ENCODE measurements at regions not wholly inside any gene's neighbourhood (a gene's known extent, or its start where the extent isn't known, plus 50 kb on each side); places are given as distances from the start of the nearest gene placed in this dataset.
"Not testable (repeated sequence)": the region's sequence is repeated elsewhere in the genome, so short reads cannot be mapped to it uniquely, and the experiment has no call there.

GRCh38 chr6:23823421-23823820, 302.6 kb upstream of the NRSN1 start:
- Histone ChIP-seq H3K4me3 (ENCODE audit: low read depth in 1 of 2, low read length in 2 of 2) (no peak overlapping the region), H3K36me3 (ENCODE audit: insufficient read depth, low read length) (no peaks in the 10 kb centered on the region)

GRCh38 chr6:23826572-23826971, 299.4 kb upstream of the NRSN1 start:
- Histone ChIP-seq H3K27me3 (ENCODE audit: control insufficient read depth in 1 of 2, insufficient read depth in 2 of 2, low read length in 2 of 2) (no peaks in the 10 kb centered on the region), H3K27ac (ENCODE audit: low read depth, low read length) (no peak overlapping the region)

More at GRCh38 chr6:23823421-23823820, 302.6 kb upstream of the NRSN1 start:
- no peaks in the 10 kb centered on the region for H3K27me3 ChIP-seq (ENCODE audit: control insufficient read depth in 1 of 2, insufficient read depth in 2 of 2, low read length in 2 of 2)
- H3K4me1 ChIP-seq (ENCODE audit: insufficient read depth, low read length) = no peaks in the 10 kb centered on the region
- H3K9me3 ChIP-seq (ENCODE audit: low read length) = no peaks in the 10 kb centered on the region
- H3K27ac ChIP-seq (ENCODE audit: low read depth, low read length) = no peak overlapping the region
- no peak overlapping the region for H3K9ac ChIP-seq (ENCODE audit: low read length)

GRCh38 chr6:23828861-23829260, 297.2 kb upstream of the NRSN1 start:
- Histone ChIP-seq H3K4me1 (ENCODE audit: insufficient read depth, low read length) (no peaks in the 10 kb centered on the region), H3K36me3 (ENCODE audit: insufficient read depth, low read length) (no peaks in the 10 kb centered on the region), H3K9me3 (ENCODE audit: low read length) (peaks cover 6% of the 10 kb centered on the region), H3K4me3 (ENCODE audit: low read depth in 1 of 2, low read length in 2 of 2) (no peak overlapping the region), H3K27ac (ENCODE audit: low read depth, low read length) (no peak overlapping the region), H3K9ac (ENCODE audit: low read length) (no peak overlapping the region), H3K27me3 (ENCODE audit: control insufficient read depth in 1 of 2, insufficient read depth in 2 of 2, low read length in 2 of 2) (no peaks in the 10 kb centered on the region)

More at GRCh38 chr6:23826572-23826971, 299.4 kb upstream of the NRSN1 start:
- H3K9me3 ChIP-seq (ENCODE audit: low read length) = peaks cover 6% of the 10 kb centered on the region
- no peak overlapping the region for H3K9ac ChIP-seq (ENCODE audit: low read length)
- H3K4me3 ChIP-seq (ENCODE audit: low read depth in 1 of 2, low read length in 2 of 2) = no peak overlapping the region
- H3K4me1 ChIP-seq (ENCODE audit: insufficient read depth, low read length) = no peaks in the 10 kb centered on the region
- no peaks in the 10 kb centered on the region for H3K36me3 ChIP-seq (ENCODE audit: insufficient read depth, low read length)

DNA sequence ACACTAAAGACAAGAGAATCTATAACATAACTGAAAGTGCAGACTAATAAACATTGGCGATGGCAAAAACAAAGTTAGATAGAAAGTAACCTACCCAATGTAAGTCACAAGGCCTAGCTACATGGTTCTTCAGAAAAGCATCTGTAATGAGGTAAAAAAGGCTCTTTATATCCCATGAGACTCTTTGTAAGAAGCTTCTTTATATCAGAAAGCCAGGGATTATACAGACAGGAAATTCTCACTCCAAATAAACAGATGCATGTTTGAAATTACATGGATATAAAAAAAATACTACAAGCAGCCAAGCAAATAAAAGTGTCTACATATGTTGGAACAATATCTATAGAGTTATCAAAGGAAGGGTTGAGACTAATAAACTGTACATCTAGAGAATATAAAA, 284.9 kb upstream of the NRSN1 start:
- Histone ChIP-seq H3K4me3 (ENCODE audit: low read depth in 1 of 2, low read length in 2 of 2) (no peak overlapping the region), H3K9ac (ENCODE audit: low read length) (no peak overlapping the region), H3K27me3 (ENCODE audit: control insufficient read depth in 1 of 2, insufficient read depth in 2 of 2, low read length in 2 of 2) (no peaks in the 10 kb centered on the region), H3K27ac (ENCODE audit: low read depth, low read length) (no peak overlapping the region), H3K36me3 (ENCODE audit: insufficient read depth, low read length) (no peaks in the 10 kb centered on the region), H3K9me3 (ENCODE audit: low read length) (no peaks in the 10 kb centered on the region), H3K4me1 (ENCODE audit: insufficient read depth, low read length) (no peaks in the 10 kb centered on the region)

GRCh38 chr6:23842760-23843159, 283.3 kb upstream of the NRSN1 start:
- H3K36me3 ChIP-seq (ENCODE audit: insufficient read depth, low read length) = no peaks in the 10 kb centered on the region
- no peak overlapping the region for H3K4me3 ChIP-seq (ENCODE audit: low read depth in 1 of 2, low read length in 2 of 2)
- no peak overlapping the region for H3K9ac ChIP-seq (ENCODE audit: low read length)
- H3K9me3 ChIP-seq (ENCODE audit: low read length) = no peaks in the 10 kb centered on the region
- no peak overlapping the region for H3K27ac ChIP-seq (ENCODE audit: low read depth, low read length)
- H3K27me3 ChIP-seq (ENCODE audit: control insufficient read depth in 1 of 2, insufficient read depth in 2 of 2, low read length in 2 of 2) = no peaks in the 10 kb centered on the region
- no peaks in the 10 kb centered on the region for H3K4me1 ChIP-seq (ENCODE audit: insufficient read depth, low read length)

GRCh38 chr6:23851522-23851921, 274.5 kb upstream of the NRSN1 start:
- H3K9me3 ChIP-seq (ENCODE audit: low read length) = no peaks in the 10 kb centered on the region
- no peaks in the 10 kb centered on the region for H3K4me1 ChIP-seq (ENCODE audit: insufficient read depth, low read length)
- no peak overlapping the region for H3K9ac ChIP-seq (ENCODE audit: low read length)
- H3K4me3 ChIP-seq (ENCODE audit: low read depth in 1 of 2, low read length in 2 of 2) = no peak overlapping the region
- H3K36me3 ChIP-seq (ENCODE audit: insufficient read depth, low read length) = no peaks in the 10 kb centered on the region
- no peak overlapping the region for H3K27ac ChIP-seq (ENCODE audit: low read depth, low read length)
- no peaks in the 10 kb centered on the region for H3K27me3 ChIP-seq (ENCODE audit: control insufficient read depth in 1 of 2, insufficient read depth in 2 of 2, low read length in 2 of 2)

DNA sequence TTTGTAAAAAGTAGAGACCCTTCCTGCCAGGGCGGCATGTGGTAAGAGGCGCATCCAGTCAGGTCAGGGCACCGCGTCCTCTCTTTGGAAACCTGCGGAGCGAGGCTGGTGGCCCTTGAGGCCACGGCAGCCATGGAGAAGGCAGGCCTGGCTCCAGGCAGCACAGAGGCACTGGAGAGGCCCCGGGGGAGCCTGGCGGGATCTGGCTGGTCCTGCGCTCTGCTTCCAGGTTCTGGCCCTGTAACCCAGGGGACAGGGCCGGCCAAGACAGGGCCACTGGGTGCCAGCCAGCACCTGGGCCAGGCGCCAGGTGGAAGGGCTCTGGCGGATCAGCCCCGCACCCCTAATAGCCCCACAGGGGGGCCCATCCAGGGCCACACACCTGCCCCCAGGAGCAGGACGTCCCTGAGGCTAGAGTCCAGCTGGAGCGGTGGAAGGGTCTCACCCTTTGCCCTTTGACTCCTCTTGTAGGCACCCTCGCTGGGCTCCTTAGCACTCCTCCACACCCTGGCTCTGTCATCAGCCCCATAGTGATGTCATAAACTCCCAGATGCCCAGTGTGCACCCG, 272.4 kb upstream of the NRSN1 start:
- H3K27ac ChIP-seq (ENCODE audit: low read depth, low read length); H3K36me3 ChIP-seq (ENCODE audit: insufficient read depth, low read length); H3K4me3 ChIP-seq (ENCODE audit: low read depth in 1 of 2, low read length in 2 of 2); H3K9ac ChIP-seq (ENCODE audit: low read length); H3K27me3 ChIP-seq (ENCODE audit: control insufficient read depth in 1 of 2, insufficient read depth in 2 of 2, low read length in 2 of 2); H3K4me1 ChIP-seq (ENCODE audit: insufficient read depth, low read length); H3K9me3 ChIP-seq (ENCODE audit: low read length): not testable (repeated sequence)

DNA sequence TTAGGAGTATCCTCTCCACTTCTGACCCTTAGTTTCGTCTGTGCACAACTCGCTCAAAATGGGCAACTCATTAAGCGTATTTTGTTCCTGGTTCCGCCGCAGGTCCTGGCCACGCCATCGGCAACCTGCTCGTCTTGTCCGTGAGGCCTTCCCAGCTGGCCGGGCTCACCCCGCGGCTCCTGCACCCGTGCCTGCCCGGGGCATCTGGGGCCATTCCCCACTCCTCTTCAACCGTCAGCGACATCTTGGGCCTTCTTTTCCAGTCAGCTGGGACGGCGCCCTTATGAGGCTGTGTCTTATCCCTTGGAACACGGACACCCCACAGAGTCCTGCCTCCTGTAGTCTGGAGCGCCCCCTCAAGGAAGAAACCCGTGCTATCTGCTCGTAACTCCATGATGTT, 271.9 kb upstream of the NRSN1 start:
- H3K27me3 ChIP-seq (ENCODE audit: control insufficient read depth in 1 of 2, insufficient read depth in 2 of 2, low read length in 2 of 2); H3K27ac ChIP-seq (ENCODE audit: low read depth, low read length); H3K4me1 ChIP-seq (ENCODE audit: insufficient read depth, low read length); H3K9me3 ChIP-seq (ENCODE audit: low read length); H3K9ac ChIP-seq (ENCODE audit: low read length); H3K36me3 ChIP-seq (ENCODE audit: insufficient read depth, low read length); H3K4me3 ChIP-seq (ENCODE audit: low read depth in 1 of 2, low read length in 2 of 2): not testable (repeated sequence)

DNA sequence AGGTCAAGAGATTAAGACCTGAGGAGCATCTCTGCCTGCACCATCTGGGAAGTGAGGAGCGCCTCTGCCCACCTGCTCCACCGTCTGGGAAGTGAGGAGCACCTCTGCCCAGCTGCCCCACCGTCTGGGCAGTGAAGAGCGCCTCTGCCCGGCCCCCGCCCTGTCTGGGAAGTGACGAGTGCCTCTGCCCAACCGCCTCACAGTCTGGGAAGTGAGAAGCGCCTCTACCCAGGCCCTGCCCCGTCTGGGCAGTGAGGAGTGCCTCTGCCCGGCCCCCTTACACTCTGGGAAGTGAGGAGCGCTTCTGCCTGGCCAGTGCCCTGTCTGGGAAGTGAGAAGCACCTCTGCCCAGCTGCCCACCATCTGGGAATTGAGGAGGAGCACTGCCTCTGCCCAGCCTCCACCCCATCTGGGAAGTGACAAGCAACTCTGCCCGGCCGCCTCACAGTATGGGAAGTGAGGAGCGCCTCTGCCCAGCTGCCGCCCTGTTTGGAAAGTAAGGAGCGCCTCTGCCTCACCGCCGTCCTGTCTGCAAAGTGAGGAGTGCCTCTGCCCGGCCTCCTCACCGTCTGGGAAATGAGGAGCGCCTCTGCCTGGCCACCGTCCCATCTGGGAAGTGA, 270.4 kb upstream of the NRSN1 start:
- Histone ChIP-seq H3K9me3 (ENCODE audit: low read length) (no peaks in the 10 kb centered on the region), H3K4me1 (ENCODE audit: insufficient read depth, low read length) (no peaks in the 10 kb centered on the region), H3K36me3 (ENCODE audit: insufficient read depth, low read length) (no peaks in the 10 kb centered on the region), H3K27me3 (ENCODE audit: control insufficient read depth in 1 of 2, insufficient read depth in 2 of 2, low read length in 2 of 2) (no peaks in the 10 kb centered on the region), H3K4me3 (ENCODE audit: low read depth in 1 of 2, low read length in 2 of 2) (no peak overlapping the region), H3K27ac (ENCODE audit: low read depth, low read length) (no peak overlapping the region), H3K9ac (ENCODE audit: low read length) (no peak overlapping the region)

- no peaks in the 10 kb centered on the region for H3K4me1 ChIP-seq (ENCODE audit: insufficient read depth, low read length)
- no peaks in the 10 kb centered on the region for H3K27me3 ChIP-seq (ENCODE audit: control insufficient read depth in 1 of 2, insufficient read depth in 2 of 2, low read length in 2 of 2)
- H3K36me3 ChIP-seq (ENCODE audit: insufficient read depth, low read length) = no peaks in the 10 kb centered on the region
- no peak overlapping the region for H3K27ac ChIP-seq (ENCODE audit: low read depth, low read length)
- no peaks in the 10 kb centered on the region for H3K9me3 ChIP-seq (ENCODE audit: low read length)
- H3K9ac ChIP-seq (ENCODE audit: low read length) = no peak overlapping the region
- no peak overlapping the region for H3K4me3 ChIP-seq (ENCODE audit: low read depth in 1 of 2, low read length in 2 of 2)
Measured at GRCh38 chr6:23870496-23870895, 255.5 kb upstream of the NRSN1 start.

GRCh38 chr6:23873161-23873560, 252.9 kb upstream of the NRSN1 start:
- no peaks in the 10 kb centered on the region for H3K9me3 ChIP-seq (ENCODE audit: low read length)

DNA sequence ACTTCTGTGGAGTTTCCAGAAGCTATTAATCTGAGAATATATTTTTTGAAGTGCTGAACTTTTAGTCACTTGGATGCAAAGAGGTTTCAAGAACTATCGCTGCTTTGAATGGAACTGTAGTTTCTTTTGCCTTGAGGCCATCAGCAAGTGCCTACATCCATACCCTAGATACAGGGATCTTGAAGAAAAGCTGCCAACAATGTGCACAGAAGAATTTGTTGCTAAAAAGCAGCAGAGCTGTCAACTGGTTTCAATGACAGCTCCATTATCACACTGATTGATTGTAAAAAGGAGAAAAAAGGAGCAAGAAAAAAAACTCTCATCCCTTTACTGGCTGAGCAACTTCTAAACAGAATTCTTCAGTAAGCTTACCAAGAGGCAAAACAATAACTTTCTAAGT, 251.0 kb upstream of the NRSN1 start:
- H3K27ac ChIP-seq (ENCODE audit: low read depth, low read length) = no peak overlapping the region
- no peaks in the 10 kb centered on the region for H3K27me3 ChIP-seq (ENCODE audit: control insufficient read depth in 1 of 2, insufficient read depth in 2 of 2, low read length in 2 of 2)
- no peaks in the 10 kb centered on the region for H3K9me3 ChIP-seq (ENCODE audit: low read length)
- no peak overlapping the region for H3K9ac ChIP-seq (ENCODE audit: low read length)
- no peaks in the 10 kb centered on the region for H3K4me1 ChIP-seq (ENCODE audit: insufficient read depth, low read length)
- H3K36me3 ChIP-seq (ENCODE audit: insufficient read depth, low read length) = no peaks in the 10 kb centered on the region
- no peak overlapping the region for H3K4me3 ChIP-seq (ENCODE audit: low read depth in 1 of 2, low read length in 2 of 2)

More at GRCh38 chr6:23873161-23873560, 252.9 kb upstream of the NRSN1 start:
- no peaks in the 10 kb centered on the region for H3K36me3 ChIP-seq (ENCODE audit: insufficient read depth, low read length)
- H3K27me3 ChIP-seq (ENCODE audit: control insufficient read depth in 1 of 2, insufficient read depth in 2 of 2, low read length in 2 of 2) = no peaks in the 10 kb centered on the region
- H3K27ac ChIP-seq (ENCODE audit: low read depth, low read length) = no peak overlapping the region
- H3K4me1 ChIP-seq (ENCODE audit: insufficient read depth, low read length) = no peaks in the 10 kb centered on the region
- H3K9ac ChIP-seq (ENCODE audit: low read length) = no peak overlapping the region
- H3K4me3 ChIP-seq (ENCODE audit: low read depth in 1 of 2, low read length in 2 of 2) = no peak overlapping the region

Data from muscle layer of colon (tissue), 2 donors.